Right renal pelvis (tissue), 4 donors: ENCODE measurements at regions not wholly inside any gene's neighbourhood (a gene's known extent, or its start where the extent isn't known, plus 50 kb on each side); places are given as distances from the start of the nearest gene placed in this dataset.

Experiments
- DNase-seq, 4 donors: peaks; one replicate each; pipeline ENCODE4 v3.0.0-alpha.2; 2013; ENCODE audit warnings: low read depth in 4 of 4, low spot score in 3 of 4, missing footprints in 1 of 4

DNA sequence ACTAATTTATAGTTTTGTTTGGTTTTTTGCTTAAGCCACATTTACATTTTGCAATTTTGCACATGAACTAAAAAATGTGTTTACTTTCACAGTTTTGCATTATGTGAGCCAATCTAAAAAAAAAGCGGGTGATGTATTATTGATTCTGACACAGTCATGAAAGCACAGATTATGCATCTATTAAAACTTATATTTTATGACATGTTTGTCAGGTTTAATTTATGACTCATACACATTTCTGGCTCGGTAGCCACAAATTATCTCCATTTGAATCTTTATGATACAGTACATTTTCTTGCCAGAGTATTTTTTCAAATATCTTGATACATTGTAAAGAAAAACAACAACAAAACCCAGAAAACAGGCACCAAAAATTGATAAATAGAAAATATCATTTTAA lies 280.4 kb upstream of the GRIP1 start:
- no peak for DNase-seq

DNA sequence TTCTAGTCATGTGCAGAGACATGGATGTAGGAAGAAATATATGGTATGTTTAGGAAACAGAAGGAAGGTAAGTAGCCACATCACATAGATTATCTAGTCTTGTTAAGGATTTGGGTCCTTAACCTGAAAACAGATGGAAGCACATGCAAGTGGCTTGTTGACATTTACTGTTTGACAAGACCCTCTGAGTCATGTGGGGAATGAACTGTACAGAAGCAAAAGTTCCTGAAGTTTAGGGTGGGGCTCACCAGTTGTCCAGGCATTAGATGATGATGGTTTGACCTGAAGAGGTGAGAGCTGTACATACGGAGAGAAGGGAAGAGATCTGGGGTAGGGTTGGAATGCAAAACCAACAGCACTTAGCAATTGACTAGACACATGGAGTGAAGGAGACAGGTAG lies 281.1 kb upstream of the GRIP1 start:
- DNase-seq: no peak

DNA sequence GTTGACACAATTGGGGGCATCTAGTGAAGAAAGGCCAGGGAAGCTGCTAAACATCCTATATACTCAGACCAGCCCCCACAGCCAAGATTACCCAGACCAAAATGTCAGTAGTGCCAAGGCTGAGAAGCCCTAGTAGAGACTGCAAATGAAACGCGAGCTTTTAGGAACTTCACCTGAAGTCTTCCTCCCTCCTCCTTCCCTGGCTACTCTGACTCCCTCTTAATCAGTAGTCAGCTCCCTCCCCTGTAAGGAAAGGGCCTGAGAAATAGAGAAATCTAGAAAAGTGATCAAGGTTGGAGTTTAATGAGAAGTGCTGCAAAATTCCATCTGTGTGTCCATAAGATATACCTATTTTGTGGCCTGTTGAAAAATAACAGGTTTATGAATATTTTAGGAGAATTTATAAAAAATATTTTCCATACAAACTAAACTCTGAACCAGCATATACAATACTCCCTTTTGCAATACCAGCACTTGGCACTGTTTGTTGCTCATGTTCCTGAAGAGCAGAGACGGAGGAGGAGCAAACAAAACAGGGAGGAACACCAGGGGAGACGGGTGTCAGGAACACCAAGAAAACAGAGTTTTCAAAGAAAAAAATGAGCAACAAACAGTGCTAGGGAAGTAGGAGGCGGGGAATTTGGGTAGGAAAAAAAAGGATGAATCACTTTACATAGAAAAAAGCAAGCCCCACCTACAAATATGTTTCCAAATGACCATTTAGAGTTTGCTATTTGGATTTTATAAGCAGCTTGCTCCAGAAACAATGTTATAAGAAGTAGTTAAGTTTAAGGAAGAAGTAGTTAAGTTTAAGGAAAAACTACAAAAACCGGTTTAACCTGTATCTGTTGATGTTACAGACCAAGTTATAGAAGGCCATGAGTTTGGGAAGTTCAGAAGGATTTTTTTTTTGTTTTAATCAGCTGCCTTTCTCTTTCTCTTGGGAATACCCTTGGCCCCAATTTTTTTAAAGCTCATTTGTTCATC lies 282.1 kb upstream of the GRIP1 start:
- DNase-seq: no peak

DNA sequence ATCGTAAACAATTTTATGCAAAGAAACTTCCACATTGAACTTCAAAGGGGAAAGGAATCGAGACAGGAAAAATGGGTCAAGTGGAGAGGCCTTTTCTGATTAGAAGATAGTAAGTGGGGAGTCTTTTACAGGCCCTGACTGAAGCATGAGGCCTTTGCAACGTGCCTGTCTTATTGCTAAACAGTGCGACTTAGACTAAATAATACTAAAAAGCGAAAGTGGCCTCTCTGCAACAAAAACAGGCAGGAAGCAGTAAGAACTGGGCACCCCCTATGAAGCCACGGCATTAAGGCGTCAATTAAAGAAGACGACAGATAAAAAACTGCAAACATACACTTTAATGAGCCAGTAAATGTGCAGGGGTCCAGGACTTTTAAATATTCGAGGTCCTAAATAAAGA lies 283.4 kb upstream of the GRIP1 start:
- no peak for DNase-seq

DNA sequence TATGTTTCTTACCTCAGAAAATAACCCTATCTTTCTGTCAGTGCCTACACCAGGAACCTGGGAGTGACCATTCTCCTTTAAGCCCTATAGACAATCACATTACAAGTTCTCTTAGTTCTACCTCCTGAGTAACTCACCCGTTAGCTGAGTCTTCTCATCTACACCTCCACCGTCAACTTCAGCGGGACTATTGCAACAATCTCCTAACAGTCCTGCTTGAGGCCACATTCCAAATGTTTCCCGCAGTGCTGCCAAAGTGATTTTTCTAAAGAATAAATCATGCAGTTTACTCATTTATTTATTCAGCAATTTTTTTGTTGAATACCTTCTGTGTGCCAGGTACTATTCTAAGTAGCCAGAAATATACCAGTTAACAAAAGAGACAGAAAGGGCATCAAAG lies 285.0 kb upstream of the GRIP1 start:
- DNase-seq: no peak

DNA sequence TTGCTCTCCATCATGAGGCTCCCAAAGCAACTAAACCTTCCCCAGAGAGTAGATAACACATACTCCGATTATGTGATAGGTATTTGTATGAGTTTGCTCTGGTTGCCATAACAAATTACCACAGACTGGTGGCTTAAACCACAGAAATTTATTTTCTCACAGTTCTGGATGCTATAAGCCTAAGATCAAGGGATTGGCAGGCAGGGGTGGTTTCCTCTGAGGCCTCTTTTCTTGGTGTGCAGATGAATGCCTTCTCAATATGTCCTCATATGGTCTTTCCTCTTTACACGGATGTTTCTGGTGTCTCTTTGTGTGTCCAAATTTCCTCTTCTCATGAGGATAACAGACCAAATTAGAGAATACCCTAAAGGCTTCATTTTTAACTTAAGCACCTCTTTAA lies 285.8 kb upstream of the GRIP1 start:
- DNase-seq: no peak

DNA sequence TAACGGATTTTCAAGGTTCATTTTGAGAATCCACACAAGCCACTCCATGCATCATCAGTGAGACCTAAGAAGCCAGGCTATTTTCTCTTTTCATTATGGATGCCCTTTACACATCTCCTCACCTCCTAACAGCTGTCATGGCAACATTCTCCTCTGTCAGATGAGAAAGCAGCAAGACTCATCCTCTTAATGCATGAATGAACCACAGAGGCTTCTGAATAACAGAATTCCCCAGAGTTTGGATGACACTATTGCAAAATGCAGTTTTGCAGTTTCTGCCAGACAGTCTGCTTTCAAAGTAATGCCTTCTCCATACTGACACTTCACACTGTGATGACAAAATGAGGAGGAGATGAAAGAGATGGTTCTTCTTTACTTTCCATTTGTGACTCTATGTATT lies 286.7 kb upstream of the GRIP1 start:
- DNase-seq: no peak

DNA sequence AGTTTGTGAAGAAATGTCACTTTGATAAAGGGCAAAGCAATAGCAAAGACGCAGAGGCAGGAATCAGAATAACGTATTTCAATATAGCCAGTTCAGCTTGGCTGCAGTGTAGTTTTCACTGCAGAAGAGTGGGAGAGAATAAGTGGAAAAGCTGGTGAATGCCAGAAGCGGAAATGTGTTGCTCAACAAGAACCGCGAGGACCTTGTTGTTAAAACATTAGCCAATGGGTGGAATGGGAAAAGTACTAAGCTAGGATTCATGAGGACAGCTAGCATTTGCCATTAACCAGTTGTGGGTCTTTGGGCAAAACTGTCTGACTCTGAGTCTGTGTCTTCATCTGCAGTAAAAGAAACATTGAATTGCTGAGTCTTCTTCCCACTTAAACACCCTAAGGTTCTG lies 292.9 kb upstream of the GRIP1 start:
- DNase-seq: no peak

DNA sequence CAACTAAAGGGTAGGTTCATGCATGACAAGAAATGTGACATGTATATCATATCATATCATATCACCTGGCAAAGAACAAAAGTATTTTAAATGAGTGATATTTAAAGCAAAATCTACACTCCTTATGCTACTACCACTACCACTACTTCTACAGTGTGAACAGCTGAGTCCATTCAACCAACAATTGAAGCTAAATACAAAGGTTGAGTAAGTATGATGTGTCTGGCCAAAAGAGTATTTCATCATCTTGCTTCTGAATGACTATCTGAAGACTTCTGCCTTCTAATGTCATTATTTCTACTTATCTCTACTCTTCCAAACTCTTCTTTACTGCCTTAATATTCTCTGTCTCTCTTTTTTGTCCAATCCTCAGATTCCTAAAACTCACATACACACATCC lies 292.6 kb upstream of the CAND1 start:
- DNase-seq: no peak

DNA sequence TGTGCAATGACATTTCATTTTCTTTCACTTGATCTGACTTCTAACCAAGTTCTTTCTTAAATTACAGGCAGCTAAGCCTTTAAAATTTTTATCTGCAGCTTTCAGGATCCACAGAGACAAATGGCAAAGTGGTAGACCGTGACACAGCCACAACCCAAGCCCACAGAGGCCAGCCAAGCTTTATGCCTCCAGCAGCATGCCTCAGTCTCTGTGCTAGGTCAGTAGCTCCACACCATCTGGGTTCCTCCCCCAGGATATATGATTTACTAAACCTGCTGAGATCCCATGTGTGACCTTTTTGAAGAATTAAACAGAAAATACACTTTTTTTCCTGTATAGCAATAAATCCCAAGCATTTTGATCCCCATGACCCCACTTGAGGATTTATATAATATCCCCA lies 290.4 kb upstream of the CAND1 start:
- no peak for DNase-seq

DNA sequence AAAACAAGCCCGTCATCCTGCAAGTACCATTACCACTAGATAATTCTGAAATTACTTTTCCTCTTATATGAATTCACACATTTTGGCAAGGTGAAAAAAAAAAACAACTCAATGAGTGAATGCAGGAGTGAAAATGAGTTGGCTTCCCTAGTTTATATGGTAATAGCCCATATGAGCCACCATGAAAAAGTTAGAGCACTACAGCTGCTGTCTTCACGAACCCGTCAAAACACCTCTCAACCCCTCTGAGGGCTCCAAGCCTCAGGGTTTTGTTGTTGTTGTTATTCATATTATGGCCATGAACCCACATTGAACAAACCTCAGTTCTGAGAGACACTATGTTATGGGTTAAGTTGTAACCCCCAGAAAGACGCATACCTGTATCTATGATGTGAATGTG lies 289.9 kb upstream of the CAND1 start:
- no peak for DNase-seq

DNA sequence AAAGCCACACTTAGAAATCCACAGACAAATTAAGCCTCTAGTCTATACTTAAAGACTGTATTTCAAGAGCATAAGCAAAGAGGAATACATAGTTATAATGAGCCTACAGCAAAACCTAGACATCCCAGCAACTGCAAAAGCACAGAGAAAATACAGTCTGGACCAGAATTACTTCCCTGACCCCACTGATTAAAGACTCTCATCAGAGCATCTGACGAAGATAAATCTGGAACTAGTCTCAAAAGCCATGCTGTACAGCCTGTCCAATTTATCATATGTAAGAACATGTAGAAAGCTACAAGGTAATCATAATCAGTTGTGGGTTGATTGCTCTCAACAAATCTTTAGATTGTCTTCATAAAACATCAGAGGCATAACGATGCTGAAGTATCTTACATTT lies 285.1 kb upstream of the CAND1 start:
- DNase-seq: no peak

DNA sequence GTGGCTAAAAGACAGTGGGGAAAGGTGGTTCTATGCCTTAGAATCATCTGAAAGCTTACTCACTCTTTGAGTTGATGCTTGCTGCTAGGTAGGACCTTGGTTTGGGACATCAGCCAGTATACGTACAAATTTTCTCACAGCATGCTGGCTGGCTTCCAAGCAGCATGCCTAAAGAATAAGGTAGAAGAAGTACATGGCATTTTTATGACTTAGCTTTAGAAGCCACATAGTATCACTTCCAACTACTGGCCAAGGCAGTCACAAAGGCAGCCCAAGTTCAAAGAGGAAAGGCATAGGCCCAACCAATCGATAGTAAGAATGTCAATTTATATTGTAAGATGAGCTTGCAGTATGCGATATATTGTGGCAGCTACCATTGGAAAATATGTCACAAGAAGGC lies 284.2 kb upstream of the CAND1 start:
- DNase-seq: no peak

DNA sequence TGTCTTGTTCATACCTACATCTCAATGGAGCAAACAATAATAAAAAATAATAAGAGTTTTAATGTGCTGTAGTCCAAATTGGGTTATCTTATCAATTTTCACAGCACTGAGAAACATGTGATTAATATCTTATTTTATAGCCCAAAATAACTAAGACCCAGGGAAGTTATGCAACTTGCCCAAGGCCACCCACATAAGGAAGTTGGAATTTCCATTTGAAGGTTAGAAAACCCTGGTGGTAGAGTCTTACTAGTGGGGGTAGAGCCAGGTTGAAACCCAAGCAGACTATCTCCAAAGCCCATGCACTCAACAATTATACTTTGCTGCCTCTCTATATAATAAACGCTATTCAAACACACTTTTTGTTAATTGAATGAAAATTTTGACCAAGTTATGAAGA lies 270.0 kb upstream of the CAND1 start:
- DNase-seq: no peak

DNA sequence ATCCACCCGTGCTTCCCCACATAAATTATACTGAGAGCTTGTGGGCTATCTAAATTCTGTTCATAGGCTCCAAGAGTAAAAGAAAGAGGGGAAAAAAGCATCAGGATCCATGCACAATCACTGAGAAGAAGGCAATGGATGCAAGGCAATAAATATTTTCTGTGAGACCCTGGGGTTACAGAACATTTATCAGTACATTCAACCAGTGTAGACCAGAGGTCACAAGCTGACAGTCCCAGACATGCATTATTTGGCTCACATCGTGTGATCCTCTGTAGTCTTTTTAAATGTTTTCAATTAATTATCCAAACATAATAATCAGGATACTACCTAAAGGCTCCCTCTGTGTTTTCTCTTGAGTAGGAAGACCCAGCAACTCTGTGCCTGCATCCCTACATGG lies 267.9 kb upstream of the CAND1 start:
- DNase-seq: no peak

DNA sequence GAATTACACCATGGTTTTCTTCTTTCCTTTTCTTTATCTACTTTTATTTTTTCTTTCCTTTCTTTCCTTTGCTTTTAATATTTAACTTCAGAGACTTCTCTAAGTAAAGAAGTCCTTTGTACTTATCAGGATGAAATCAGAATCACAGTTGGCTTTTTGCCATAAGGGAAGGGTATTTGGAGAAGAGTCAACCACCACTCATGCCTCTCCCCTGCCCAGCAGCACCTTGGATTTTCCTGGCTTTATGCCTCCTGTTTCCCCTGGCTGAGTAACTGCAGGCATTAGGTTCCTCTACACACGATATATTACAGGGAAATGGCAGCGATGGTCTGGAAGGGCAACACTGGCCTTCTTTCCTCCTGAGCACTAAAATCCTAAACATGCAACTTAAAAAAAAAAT lies 266.4 kb upstream of the CAND1 start:
- DNase-seq: no peak

DNA sequence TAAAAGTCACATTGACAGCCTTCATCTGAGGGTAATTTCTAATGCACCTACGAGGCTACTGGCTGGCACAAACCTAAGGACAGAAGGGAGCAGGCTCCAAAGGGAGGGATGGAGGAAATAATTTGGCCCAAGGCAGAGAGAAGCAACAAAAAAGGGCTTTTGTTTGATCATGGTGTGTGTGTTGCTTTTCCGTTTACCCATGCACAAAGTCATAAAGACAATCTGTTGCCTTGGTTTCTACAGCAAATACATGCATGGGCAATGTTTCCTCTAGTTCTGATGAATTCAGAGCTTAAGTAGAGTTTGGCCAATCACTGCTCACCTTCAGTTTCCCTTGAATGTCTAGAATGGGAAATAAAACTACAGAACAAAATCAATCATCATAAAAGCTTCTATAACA lies 262.5 kb upstream of the CAND1 start:
- DNase-seq: no peak

DNA sequence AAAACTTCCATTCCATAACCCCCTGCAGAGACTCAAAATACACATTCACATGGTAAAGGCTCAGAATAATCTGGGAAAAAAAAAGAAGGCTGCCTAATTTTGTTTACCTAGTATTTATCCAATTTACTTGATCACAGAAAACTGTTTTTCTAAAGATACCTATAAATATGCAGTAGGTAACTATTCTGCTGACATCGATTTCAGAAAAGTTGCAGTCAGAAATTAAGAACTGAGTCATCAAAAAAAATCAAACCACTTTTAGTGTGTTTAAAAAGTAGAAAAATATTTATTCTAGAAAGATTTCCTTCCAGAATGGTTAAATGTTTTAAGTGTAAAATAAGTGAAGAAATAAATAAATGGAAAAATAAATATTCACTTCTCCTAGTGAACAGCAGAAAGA lies 254.5 kb upstream of the CAND1 start:
- DNase-seq: no peak

DNA sequence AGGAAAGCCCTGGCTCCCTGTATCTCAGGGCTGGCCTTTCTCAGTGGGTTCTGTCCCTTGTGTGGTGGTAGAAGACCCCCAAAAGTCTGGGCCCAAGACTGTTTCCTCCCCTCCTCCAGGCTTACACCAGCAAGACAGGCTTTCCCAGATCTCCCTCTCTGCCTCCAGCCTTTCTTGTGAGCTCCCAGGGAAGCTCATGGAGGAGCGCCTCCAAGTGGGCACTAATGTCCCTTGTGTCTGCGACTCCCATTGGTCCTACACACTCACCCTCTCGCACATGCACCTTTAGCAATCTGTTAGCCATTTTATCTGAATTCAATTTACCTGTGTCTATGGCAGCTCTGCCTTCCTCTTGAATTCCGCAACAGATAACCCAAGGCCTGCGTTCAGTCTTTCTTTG lies 251.1 kb upstream of the CAND1 start:
- DNase-seq: no peak

DNA sequence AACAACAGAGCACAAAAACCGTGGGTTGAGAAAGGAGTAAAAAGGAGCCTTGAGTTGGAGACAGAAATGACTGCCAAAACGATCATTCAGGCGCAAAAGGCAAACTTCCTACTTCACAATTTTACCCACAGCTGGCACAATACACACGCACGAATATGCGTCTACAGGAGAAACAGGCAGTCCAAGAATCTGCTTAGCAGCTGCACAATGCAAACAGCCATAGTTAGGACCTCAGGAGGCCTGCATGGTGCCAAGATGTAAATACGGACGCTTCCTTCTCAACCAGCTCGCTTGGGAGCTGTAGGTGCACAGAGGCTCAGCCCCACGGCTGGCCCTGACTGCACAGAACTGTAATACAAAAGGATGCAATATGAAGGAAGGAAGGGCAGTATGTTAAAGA lies 250.1 kb upstream of the CAND1 start:
- no peak for DNase-seq

DNA sequence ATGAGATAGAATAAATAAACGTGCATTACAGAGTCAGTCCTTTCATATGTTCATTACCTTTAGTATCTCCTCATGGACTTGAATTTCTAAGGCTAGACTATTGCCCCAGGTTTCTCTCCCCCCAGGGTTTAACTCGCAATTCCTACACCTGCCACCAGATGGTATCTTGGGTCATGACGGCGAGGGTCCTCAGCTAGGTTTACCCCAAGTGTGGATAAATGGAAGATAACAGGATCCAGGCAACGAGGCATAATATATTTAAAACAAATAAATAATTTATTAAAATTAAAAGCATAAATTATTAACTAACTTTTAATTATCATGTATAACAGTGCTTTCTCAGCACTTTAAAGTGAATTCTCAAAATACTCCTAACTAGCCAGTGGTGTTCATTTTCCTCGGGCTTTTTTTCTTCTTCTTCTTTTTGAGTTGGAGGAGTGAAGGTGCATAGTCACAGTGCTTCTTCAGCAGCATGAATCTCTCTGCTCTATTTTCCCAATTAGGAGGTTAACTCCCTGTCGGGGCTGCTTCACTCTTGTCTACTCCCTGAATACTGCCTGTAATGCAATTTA lies 243.5 kb upstream of the CAND1 start:
- DNase-seq: peak in 1 of 4 donors; percentile 20

DNA sequence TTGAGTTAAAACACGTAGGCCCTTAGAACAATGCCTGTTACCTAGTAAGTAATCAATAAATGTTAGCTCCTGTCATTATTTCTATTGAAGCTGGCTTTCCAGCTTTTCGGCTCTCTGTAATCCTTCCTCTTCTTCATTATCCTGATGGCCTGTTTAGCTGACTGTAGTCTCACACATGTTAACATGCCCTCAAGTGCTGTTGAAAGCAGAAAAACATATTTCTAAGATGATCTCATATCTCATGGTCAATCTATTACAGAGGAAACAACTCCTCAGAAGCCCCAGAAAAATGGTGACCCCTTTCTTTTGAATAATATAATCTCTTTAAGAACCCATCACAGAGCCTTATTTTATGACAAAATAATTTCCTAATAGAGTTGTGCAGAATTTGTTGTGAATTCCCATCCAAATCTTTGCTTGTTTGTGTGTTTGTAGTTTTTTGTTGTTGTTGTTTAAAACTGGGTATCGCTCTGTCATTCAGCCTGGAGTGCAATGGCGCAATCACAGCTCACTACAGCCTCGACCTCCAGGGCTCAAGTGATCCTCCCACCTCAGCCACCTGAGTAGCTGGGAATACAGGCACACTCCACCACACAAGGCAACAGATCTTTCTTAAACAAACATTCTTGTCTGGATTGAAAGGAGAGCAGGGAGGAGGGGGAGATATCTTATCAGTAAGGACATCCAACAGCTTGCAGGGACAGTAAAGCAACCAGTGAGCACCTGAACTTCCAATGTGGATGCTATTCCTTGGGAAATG lies 242.5 kb upstream of the CAND1 start:
- no peak for DNase-seq
